ENCODE measurements at regions not wholly inside any gene's neighbourhood (a gene's known extent, or its start where the extent isn't known, plus 50 kb on each side); places are given as distances from the start of the nearest gene placed in this dataset.
"Not testable (repeated sequence)": the region's sequence is repeated elsewhere in the genome, so short reads cannot be mapped to it uniquely, and the experiment has no call there.

GRCh38 chr7:86987358-86987757 lies 72.1 kb downstream of the ELAPOR2 start:
- TF ChIP-seq CTCF, POLR2A (IDR thresholded peaks at IDR 0.05): not testable (repeated sequence)

All from esophagus squamous epithelium (tissue), 4 donors.